Ramos (cell line): ENCODE measurements at regions not wholly inside any gene's neighbourhood (a gene's known extent, or its start where the extent isn't known, plus 50 kb on each side); places are given as distances from the start of the nearest gene placed in this dataset.
"Not testable (repeated sequence)": the region's sequence is repeated elsewhere in the genome, so short reads cannot be mapped to it uniquely, and the experiment has no call there.

Experiments
- in situ Hi-C: fragments of 300-500 bp; cut with MboI; formaldehyde crosslinking; loops from one replicate; pipeline ENCODE4 v1.14.3; 2022; ENCODE audit warnings: low sequenced_read_pairs; ENCODE audit not compliant: unreplicated experiment

DNA sequence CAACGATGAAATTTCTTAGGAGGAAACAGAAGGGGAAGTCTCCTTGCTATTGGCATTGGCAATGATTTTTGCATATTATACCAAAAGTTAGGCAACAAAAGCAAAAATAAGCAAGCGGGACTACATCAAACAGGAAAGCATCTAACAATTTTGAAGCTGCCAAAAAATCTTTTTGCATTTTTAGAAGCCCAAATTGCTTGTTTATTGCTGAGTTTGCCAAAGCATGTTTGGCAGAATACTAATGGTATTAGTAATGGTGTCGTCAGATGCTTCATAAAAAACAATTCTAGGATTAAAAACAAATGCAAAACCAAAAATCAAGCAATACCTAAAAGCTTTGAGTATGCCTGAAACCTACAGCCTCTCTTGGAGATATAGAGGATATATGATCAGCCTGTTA, 80.0 kb downstream of the GALR1 start:
- in situ Hi-C loops: no loop called here

DNA sequence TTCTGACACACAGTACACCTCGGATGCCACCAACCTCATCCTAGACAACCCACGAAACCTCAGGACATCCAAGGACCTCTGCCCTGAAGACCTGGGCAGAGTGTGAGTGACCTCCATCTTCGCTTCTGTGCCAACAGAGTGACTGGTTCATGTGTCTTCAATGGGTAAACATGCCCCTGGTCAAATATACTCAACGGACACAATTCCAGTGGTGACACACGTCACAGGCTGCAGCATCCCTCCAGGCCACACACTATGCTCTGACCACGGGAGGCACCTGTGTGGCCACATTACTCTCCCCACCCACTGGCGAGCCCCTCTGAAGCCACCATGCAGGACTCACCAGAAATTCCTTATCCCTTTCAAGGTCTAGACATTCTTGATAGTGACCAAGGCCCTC, 85.2 kb downstream of the GALR1 start:
- in situ Hi-C loops: no loop called here

DNA sequence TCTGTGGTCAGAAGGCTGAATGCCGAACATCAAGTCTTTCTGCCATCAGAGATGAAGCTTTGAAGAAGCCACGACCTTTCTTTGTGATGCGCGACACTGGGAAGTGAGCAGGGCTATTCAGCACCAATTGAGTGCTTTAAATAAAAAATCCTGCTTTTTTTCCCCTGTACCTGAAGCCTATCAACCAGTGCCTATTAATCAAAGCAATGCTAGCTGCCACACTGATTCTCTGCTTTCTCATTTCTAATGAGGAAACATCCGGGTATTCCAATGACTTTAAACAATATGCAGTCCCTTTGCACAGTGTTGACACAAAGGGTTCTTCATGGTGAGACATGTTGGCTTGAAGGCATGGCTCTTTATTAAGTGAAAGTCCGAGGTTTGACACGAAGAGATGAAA, 88.0 kb downstream of the GALR1 start:
- in situ Hi-C loops: no loop called here

DNA sequence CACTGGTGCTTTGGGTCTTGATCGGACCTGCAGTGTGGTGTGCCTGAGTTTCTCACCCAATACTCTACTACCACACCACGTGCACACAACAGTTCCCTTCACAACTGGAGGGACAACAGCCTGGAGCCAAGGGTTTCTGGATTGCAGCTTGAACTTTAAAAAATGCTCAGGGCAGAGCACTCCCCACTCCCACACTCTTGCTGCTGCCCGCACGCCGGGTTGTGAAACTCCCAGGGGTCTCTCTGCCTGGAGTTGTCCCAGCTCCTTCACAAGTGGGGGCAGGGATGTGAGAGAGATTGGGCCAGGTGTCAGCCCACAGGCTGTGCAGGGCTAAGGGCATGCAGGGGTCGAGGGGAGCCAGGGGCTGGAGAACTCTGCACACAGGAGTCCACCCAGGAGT, 89.4 kb downstream of the GALR1 start:
- in situ Hi-C loops: no loop called here

DNA sequence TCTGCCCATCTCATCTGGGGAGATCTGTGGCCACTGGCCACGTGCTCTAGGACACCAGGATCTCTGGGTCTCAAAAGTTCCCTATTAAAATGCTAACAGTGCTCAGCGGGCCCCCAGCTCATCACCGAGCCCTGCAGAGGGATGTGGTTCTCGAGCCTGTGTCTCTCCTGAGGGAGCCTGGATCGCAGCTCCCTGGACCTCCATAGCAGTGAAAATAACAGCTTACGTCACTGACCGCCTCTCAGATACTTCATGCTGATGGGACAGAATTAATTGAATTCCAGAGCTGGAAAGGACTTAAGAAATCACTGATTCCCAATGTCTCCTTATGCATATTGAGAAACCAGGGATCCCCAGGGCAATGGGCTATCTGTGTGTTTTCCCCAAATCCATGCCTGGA, 90.0 kb downstream of the GALR1 start:
- in situ Hi-C loops: no loop called here

DNA sequence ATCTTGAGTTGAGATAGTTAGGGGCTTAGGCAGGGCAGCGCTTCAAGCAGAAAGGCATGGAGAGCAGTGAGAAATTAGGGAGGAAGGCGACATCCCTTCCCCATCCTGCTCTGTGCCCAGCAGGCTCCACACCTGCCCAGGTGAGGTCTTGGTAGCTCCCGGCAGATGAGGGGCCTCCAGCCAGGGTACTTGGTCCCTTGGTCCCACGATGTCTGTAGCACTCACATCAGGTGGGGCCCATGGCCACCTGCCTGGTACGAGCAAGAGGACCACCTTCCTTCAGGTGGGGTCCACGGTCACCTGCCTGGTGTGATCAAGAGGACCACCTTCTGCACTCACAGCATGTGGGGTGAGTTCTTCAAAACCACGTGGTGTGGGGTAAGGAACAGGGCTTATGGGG, 91.2 kb downstream of the GALR1 start:
- in situ Hi-C loops: no loop called here

DNA sequence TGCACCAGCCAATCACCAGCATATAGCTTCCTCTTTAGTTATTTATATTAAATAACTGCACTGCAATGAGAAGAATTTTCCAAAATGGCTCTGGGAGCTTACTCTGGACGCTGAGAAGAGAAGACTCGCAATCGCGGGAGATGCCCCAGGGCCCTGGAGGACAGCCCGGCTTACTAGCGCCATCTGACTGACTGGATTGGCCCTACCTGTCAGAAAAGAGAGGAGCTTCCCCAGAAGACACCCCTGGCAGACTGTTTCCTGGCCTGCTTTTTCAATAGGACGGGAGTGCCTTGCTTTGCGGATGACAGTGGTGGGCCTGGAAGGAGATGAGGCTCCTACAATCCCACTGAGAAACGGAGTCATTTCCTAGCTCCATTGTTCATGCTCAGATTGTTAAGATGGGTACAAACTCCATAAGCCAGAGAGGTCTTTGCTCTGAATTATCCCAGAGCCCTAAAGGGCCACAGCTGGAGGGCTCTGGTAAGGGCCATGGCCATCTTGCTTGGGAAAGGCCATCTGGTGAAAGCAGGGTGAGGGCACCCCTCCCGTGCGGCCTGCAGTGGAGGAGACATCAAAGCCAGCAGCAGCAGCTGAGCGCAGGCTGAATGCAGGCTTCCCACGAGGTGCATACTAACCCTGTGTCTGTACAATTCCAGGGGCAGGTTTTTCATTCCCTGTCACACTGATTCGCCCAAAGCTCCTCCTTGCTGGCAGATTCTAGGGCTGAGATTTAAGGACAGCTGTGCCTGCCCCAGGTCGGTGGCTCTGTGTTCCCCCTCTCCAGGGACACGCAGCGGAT, 92.1 kb downstream of the GALR1 start:
- in situ Hi-C loops: no loop called here

DNA sequence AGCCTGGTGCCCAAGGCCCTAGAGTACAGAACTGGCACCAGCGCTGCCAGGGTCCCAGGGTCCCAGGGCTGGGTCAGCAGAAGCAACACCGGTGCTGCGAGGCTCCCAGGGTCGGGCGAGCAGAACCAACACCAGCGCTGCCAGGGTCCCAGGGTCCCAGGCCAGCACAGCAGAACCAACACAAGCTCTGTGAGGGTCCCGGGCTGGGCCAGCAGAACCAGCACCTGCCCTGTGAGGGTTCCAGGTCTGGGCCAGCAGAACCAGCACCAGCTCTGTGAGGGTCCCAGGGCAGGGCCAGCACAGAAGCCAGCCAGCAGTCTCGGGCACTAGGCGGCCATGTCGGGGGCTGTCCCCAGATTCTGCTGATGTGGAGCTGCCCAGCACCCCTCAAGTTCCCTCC, 93.1 kb downstream of the GALR1 start:
- in situ Hi-C loops: no loop called here

DNA sequence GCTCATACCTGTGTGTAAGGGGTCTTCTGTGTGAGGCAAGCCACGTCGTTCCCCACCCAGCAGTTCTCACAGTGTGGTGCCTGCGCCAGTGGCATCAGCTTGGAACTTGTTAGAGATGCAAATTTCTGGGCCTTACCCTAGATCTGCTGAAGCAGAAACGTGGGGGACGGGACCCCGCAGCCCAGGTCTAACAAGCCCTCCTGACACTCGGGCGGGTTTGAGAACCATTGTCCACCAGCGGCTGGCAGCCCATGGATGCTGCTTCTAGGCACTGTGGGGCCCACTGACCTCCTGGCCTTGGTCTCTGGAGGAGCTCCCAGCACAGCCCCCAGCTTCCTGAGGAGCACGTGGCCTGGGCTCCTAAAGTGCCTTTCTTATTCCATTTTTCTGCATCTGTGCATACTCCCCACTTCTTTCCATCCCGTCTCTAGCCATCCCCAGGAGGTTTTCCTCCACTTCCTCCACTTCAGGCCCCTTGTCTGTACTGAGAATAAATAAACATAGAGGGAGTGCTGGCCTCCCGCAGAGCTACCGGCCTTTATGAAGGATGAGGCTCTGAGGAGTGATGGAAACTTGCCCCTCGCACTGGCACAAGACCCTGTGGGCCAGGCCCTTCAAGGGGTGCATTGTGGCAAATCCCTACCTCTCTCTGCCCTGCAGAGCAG, 94.3 kb downstream of the GALR1 start:
- in situ Hi-C loops: no loop called here

DNA sequence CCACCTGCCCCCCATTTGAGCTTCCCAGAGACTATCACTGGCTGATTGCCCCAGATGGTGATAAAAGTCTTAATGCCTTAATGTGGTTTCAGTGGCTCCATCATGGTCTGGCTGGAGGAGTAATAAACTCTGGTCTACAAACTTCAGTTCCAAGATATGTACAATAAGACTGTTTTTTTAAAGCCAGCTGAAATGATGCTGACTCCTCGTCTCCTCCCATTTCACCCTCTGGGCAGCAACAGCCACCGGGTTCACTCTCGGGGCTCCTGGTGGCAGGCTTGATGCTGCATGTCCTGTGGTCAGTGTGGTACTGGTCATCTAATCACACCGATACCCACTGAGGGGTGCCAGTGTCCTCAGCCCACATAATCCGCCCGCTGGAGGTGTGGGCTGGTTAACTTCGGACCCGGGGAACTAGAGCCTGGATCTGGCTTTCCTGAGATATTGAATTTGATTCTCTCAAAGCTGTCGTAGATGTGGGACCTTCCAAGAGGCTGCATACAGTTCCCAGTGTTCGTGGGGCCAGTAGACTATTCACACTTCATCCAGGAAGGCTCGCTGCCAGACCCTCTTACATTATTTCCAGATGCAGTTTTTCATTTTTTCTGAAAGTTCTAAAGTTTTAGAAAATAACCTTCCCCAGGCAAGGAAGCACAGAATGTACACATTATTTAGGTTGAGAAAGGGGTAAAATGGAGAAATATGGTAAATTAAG, 95.3 kb downstream of the GALR1 start:
- in situ Hi-C loops: no loop called here

DNA sequence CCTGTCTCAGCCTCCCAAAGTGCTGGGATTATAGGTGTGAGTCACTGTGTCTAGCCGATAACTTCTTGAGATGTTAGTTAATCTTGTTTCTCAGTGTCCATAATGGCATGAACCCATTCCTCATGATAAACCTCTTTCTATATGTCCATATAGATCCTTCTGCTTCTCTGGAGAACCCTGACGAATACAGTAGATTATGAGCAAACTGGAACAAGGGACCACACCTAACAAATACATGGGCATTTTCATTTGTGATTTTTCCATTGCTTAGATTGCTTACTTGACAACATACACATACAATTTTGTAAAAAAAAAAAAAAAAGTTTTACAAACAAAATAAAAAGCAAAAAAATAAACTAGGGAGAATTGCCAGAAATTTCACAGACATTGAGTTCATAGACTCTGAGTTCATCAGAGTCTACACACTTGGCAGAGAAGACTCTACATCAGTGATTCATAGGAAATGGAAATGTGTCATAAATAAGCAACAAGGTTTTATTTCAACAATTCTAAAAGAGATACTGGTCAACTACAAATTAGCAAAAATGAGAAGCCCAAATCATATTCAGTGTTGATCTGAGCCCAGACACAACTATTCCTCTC, 96.7 kb downstream of the GALR1 start:
- in situ Hi-C loops: no loop called here

DNA sequence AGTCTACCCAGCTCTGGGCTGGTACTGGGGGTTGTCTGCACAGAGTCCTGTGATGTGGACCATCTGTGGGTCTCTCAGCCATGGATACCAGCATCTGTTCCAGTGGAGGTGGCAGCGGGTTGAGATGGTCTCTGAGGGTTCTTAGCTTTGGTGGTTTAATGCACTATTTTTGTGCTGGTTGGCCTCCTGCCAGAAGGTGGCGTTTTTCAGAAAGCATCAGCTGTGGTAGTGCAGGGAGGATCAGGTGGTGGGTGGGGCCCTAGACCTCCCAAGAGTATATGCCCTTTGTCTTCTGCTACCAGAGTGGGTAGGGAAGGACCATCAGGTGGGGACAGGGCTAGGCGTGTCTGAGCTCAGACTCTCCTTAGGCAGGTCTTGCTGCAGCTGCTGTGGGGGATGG, 103.7 kb downstream of the GALR1 start:
- in situ Hi-C loops: not testable (repeated sequence)

DNA sequence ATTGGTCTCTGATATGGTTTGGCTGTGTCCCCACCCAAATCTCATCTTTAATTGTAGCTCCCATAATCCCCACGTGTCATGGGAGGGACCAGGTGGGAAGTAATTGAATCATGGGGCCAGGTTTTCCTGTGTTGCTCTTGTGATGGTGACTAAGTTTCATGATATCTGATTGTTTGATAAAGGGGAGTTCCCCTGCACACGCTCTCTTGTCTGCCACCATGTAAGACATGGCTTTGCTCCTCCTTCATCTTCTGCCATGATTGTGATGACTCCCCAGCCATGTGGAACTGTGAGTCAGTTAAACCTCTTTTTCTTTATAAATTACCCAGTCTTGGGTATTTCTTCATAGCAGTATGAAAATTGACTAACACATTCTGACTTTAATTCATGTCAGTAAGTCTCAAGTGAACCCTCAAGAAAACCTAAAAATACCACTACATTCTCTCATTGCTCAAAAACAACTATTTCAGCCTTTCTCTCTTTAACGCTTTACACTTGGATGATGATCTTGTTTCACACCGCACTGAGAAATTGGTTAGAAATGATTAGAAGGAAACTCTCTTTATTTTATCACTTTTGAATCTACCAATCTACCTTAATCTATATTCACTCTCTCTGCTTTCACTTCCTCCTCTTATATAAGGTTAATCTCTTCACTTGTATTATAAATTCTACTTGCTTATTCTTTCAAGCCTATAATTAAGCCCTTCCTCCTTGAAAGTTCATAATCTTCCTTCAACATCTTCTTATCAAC, 110.1 kb downstream of the GALR1 start:
- in situ Hi-C loops: no loop called here

DNA sequence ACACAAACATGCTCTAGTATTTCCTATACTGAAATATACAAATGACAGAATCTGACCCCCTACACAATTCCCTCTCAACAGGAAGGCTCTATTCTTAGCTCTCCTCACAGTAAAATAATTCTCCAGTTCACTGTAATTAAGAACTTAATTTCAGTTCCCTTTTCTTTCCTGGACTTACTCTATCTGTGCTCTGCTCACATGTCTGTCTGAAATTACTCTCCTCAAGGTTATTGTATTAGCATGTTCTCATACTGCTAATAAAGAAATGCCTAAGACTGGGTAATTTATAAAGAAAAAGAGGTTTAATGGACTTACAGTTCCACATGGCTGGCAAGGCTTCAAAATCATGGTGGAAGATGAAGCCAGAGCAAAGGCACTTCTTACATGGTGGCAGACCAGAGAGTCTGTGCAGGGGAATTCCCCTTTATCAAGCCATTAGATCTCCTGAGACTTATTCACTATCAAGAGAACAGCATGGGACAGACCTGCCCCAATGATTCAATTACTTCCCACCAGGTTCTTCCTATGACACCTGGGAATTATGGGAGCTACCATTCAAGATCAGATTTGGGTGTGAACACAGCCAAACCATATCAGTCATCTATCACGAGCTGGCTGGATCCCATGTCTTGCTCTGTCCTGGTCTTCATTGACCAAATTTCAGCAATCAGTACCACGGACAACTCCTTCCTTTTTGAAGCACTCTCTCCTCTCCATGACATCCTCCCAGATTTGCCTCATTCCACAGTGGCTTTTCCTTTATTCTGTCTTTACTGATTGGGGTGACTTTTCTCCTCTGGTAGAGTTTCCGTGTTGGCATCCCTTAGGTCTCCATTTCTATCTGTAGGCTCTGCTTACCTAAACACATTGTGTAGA, 110.9 kb downstream of the GALR1 start:
- in situ Hi-C loops: no loop called here

DNA sequence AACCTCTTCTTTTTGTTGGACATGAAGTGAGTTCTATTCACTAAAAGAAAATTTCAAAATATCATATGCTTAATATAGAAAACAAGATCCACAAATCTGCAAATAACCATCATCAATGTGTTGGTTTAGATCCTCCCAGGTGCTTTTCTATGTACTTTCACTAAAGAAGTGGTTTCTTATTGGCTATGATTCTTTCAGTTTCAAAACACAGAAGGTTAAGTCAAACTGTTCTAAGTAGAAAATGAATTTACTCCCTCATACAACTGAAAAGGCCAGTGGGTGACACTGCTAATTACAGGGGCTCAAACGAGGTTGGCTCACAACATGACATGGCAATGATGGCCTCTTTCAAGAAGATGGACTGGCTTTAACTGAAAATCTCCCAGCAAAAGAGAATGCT, 111.7 kb downstream of the GALR1 start:
- in situ Hi-C loops: no loop called here

DNA sequence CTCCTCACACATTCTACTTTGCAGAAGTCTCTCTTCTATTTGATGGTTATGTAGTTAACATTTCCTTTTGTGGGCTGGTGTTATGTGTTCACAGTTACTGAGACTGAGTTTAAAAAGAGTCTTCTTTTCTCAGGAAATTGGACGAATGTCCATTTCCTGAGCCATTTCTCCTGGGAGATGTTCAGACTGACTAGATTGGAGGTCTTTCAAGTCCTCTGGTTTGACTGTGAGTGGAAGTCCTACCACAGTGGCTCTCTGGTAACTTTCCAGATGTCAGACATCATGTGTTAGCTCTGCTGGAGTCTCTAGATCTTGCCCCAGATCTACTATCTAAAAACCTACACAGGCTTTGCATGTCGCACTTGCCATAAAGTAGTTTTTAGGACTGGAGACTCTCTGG, 116.0 kb downstream of the GALR1 start:
- in situ Hi-C loops: no loop called here

DNA sequence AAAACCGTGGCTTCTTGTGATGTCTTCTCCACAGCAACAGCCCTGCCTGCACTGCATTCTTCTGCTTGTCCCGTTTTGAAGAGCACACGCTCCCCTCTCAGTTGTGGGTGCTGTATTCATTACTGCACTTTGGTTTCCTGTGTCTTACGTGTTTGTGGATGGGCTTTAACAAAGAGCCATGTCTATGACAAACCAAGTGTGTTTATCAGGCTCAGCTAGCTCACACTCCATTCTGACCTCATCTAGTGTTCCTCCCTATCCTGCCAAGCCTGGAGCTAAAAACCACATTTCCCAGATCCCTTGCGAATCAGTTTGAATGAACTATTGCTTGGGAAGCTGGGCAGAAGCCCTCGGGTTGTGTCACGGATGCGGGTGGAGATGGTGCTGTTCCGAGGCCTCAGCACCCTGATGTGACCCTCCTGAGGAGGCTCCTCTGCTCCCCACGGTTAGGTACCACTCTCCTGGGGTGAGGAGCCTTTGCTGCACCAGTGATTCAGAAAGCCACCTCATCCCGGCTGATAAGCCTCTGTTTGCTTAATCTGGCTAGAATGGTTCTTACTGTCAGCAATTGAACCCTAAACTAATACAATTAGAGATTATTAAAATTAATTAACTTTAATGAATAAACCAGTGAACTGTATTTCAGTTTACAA, 116.5 kb downstream of the GALR1 start:
- in situ Hi-C loops: no loop called here

DNA sequence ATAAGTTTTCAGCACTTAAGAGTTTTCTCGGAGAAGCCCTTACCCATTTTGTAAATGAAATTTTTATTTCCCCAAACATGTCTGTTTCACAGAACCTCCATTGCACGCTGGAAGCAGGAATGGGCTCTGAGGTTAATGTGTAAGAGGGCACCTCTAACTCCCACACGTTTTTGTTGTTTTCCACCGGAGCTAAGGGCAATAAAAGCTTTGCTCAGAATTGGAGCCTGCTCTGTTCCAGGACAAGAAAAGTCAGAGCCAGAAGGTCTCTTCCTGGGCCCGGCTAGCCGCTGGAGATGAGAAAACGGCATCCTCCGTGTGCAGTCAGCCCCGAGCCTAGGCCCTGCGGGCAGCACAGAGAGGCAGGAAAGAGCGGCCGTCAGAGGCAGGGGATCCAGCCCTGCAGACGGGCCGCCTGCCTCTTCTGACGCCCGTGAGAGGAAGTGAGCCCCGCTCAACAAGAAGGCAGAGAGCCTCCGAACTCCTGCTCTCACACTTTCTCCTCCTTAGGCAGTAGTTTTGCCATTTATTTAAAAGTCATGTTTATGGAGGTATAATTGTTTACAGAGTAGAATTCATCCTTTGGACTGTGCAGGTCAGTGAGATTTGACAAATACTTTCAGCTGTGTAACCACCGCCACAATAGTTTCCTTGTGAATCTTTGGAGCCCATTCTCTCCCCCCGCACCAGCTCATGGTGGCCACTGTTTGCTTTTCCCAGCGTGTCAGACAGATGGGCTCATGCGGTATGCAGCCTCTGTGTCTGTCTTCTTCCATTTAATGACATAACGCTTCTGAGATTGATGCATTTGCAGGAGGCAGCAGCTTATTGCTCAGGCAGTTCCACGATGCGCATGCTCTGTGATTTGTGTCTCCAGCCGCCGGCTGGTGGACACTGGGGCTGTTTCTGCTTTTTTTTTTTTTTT, 117.3 kb downstream of the GALR1 start:
- in situ Hi-C loops: no loop called here
